Neural crest cell (in vitro differentiated cells): ENCODE measurements at regions not wholly inside any gene's neighbourhood (a gene's known extent, or its start where the extent isn't known, plus 50 kb on each side); places are given as distances from the start of the nearest gene placed in this dataset.

ENCODE experiments used
- DNase-seq: peaks from one replicate; pipeline ENCODE4 v3.0.0; 2021; ENCODE audit warnings: low read depth, mixed read lengths, low spot score
- H3K27ac Mint-ChIP-seq: one replicate; pipeline ENCODE4 v1.8.0; 2021; ENCODE audit warnings: mild to moderate bottlenecking, mixed read lengths; ENCODE audit not compliant: unreplicated experiment
- H3K27me3 Mint-ChIP-seq: 2 replicates; pipeline ENCODE4 v1.8.0; 2021; ENCODE audit warnings: low read depth, mild to moderate bottlenecking, mixed read lengths
- H3K36me3 Mint-ChIP-seq: 2 replicates; pipeline ENCODE4 v1.8.0; 2021; ENCODE audit warnings: low read depth, mild to moderate bottlenecking, mixed read lengths
- H3K4me1 Mint-ChIP-seq: 2 replicates; pipeline ENCODE4 v1.8.0; 2021; ENCODE audit warnings: mixed read lengths
- H3K4me3 Mint-ChIP-seq: one replicate; pipeline ENCODE4 v1.8.0; 2021; ENCODE audit warnings: mild to moderate bottlenecking, mixed read lengths
- H3K9me3 Mint-ChIP-seq: 2 replicates; pipeline ENCODE4 v1.8.0; 2021; ENCODE audit warnings: mixed read lengths
- TF ChIP-seq, protein P1 (sequence below): fragments of 200-600 bp; sonication (generic); conservative IDR thresholded peaks from 2 replicates; pipeline ENCODE4 v1.5.0; 2021; ENCODE audit warnings: antibody characterized with exemption, mild to moderate bottlenecking

DNA sequence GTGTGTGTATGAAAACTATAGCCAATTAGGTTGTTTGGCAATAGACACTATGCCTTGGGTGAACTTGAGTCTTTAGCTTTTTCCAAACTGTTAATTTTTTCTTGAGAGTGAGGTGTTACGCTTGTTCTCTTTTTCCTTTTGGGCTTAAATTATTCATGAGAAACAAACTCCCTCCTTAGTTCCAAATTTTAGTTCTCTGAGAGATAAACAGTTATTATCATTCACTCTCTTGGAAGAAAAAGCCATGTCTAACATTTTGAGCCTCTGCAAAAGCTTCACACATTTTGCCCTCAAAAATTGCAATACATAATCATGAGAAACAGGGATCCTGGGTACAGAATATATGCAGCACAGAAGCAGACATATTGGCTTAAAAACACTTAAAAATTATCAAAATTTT lies 1353.9 kb upstream of the MAP3K7 start:
- no peak for DNase-seq
- Mint-ChIP-seq H3K27ac (no peak overlapping the region), H3K4me1 (no peaks in the 10 kb centered on the region), H3K4me3 (no peak overlapping the region), H3K36me3 (no peaks in the 10 kb centered on the region), H3K27me3 (no peaks in the 10 kb centered on the region), H3K9me3 (peaks cover 2% of the 10 kb centered on the region)
- TF ChIP-seq, protein P1, sequence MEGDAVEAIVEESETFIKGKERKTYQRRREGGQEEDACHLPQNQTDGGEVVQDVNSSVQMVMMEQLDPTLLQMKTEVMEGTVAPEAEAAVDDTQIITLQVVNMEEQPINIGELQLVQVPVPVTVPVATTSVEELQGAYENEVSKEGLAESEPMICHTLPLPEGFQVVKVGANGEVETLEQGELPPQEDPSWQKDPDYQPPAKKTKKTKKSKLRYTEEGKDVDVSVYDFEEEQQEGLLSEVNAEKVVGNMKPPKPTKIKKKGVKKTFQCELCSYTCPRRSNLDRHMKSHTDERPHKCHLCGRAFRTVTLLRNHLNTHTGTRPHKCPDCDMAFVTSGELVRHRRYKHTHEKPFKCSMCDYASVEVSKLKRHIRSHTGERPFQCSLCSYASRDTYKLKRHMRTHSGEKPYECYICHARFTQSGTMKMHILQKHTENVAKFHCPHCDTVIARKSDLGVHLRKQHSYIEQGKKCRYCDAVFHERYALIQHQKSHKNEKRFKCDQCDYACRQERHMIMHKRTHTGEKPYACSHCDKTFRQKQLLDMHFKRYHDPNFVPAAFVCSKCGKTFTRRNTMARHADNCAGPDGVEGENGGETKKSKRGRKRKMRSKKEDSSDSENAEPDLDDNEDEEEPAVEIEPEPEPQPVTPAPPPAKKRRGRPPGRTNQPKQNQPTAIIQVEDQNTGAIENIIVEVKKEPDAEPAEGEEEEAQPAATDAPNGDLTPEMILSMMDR = no peak

DNA sequence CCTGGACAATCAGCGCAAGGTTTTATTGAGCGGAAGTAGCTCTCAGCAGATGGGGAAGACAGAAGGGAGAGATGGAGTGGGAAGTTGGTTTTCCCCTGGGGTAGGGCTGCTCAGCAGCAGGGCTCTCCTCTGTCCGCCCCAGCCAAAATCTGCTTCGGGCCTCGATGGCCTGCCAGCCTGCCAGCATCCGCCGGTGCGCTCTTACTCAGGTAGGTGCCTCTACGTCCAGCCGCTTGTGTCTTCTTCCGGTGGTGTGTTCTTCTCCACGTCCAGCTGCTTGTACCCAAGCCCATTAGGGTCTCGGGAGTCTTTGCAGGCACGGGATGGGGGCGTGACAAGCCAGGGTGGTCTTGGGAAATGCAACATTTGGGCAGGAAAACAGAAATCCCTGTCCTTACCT lies 1340.0 kb upstream of the MAP3K7 start:
- Mint-ChIP-seq H3K36me3 (no peaks in the 10 kb centered on the region), H3K27me3 (no peaks in the 10 kb centered on the region), H3K9me3 (peaks cover 8% of the 10 kb centered on the region), H3K4me3 (no peak overlapping the region), H3K4me1 (no peaks in the 10 kb centered on the region), H3K27ac (peak overlapping the region; percentile 35)
- DNase-seq = no peak
- TF ChIP-seq, protein P1 = no peak

DNA sequence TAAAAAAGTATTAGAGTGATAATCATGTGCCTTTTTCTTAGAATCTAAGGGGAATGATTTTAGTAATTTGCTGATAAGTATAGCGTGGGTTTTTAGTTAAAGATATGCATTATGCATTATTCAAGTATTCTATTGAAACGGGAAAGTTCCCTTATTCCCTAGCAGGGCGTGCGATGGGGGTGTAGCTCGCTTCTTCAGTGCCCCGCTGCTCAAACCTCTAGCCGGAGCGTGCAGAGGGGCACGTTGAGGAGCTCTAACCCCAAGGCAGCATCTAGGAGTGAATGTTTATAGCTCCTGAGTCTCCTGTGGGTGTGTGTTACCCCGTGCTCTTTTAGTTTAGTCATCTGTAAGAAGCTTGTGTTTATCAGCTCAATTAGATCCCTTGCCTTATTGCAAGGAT lies 1339.5 kb upstream of the MAP3K7 start:
- Mint-ChIP-seq H3K27ac (peak overlapping the region; percentile 35), H3K36me3 (no peaks in the 10 kb centered on the region), H3K4me3 (no peak overlapping the region), H3K27me3 (no peaks in the 10 kb centered on the region), H3K9me3 (peaks cover 8% of the 10 kb centered on the region), H3K4me1 (no peaks in the 10 kb centered on the region)
- TF ChIP-seq, protein P1 = no peak
- DNase-seq = no peak

DNA sequence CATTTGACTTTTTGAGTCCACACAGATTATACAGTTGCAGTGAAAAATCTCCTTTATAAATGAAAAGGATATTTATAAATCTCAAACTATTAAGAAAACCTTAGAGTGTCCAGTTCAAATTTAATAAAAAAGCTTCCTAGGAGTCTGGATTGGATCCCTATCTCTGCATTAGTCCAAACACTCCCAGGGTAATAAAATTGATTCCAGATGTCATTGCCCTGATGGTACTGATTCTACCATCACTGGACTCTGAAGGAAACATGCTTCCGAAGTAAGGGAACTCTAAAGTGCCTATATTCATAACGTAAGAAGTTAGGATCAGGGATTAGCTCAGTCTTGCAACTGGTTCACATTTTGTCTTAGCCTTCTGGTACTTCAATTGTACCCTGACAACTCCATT lies 1325.1 kb upstream of the MAP3K7 start:
- TF ChIP-seq, protein P1 = no peak
- Mint-ChIP-seq H3K36me3 (no peaks in the 10 kb centered on the region), H3K4me1 (no peaks in the 10 kb centered on the region), H3K27ac (no peak overlapping the region), H3K9me3 (peaks cover 5% of the 10 kb centered on the region), H3K4me3 (no peak overlapping the region), H3K27me3 (no peaks in the 10 kb centered on the region)
- no peak for DNase-seq

DNA sequence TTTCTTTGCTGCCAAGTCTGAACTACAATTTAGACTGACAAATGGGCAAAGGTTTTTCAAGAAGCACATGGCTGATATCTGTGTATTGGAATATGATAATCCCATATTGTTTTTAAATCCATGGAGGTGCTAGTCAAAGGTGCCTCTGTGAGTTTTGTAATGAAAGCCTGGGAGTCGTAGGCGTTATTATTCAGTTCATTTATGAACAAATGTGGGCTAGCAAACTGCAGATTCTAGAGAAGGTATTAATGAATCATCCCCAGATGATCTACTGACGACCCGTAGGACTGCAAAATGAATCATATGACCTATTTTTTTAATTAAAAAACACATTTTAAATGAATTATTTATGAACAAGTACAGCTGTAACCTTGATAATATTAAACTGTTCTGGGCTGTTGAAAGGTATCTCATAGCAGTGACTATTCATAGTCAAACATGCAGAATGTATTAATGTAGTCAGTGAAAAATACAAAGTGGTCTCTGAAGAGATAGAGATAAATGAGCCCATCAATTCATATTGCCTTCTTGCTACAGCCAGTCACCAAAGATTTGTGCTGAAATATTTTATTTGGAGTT lies 1317.8 kb upstream of the MAP3K7 start:
- no peaks in the 10 kb centered on the region for H3K4me1 Mint-ChIP-seq
- no peak overlapping the region for H3K27ac Mint-ChIP-seq
- no peaks in the 10 kb centered on the region for H3K27me3 Mint-ChIP-seq
- H3K9me3 Mint-ChIP-seq = no peaks in the 10 kb centered on the region
- TF ChIP-seq, protein P1 = no peak
- no peak for DNase-seq
- no peaks in the 10 kb centered on the region for H3K36me3 Mint-ChIP-seq
- no peak overlapping the region for H3K4me3 Mint-ChIP-seq
